ENCODE measurements at regions not wholly inside any gene's neighbourhood (a gene's known extent, or its start where the extent isn't known, plus 50 kb on each side); places are given as distances from the start of the nearest gene placed in this dataset.

GRCh38 chr6:147700436-147701209 is 192.1 kb downstream of the SAMD5 start:
- CTCF ChIA-PET (ENCODE audit: partially characterized antibody): interaction anchor here (1.0 kb wide), 1 partner anchor 30 kb away, joined by 3 read pairs; no protein-coding TSS in a partner anchor
- H3K36me3 ChIP-seq (ENCODE audit: control insufficient read depth in 2 of 4, insufficient read depth in 4 of 4, low read length in 3 of 4): no peaks in the 10 kb centered on the region
- WGBS, 2 experiments (ENCODE audit: extremely low coverage in 1 of 2, insufficient coverage in 1 of 2, insufficient read length in 1 of 2, insufficient replicate concordance in 2 of 2, low coverage in 1 of 2, low lambda C conversion rate in 2 of 2, missing lambda C conversion rate in 1 of 2): 91% methylated on average over 5 of the region's 5 CpGs; no CpG with 5 or more reads in 1 of the 2 experiments
- no peak overlapping the region for H3K23ac ChIP-seq (ENCODE audit: insufficient read length)
- H3K4ac ChIP-seq (replicated peaks; ENCODE audit: insufficient read length, low read depth, low read length): no peak overlapping the region
- no peak overlapping the region for H4K8ac ChIP-seq (ENCODE audit: extremely low read depth, insufficient read depth, low read length)
- peaks cover 0 to 1% of the 10 kb centered on the region in 2 experiments for H4K20me1 ChIP-seq (replicated peaks in 1 of 2; ENCODE audit: control insufficient read depth in 1 of 2, insufficient read depth in 2 of 2, low read length in 2 of 2)
- no peak overlapping the region for H2AFZ ChIP-seq (ENCODE audit: low read length)
- H2BK120ac ChIP-seq (replicated peaks; ENCODE audit: low read depth, low read length): no peak overlapping the region
- H4K91ac ChIP-seq (replicated peaks; ENCODE audit: insufficient read length, low read length): no peak overlapping the region
- H2BK15ac ChIP-seq (ENCODE audit: low read length): no peak overlapping the region
- no peak overlapping the region for H3K56ac ChIP-seq (replicated peaks; ENCODE audit: insufficient read length, low read depth, low read length)
- DNase-seq (ENCODE audit: low read depth in 1 of 2, low spot score in 2 of 2) (no peak), FAIRE-seq (no peak)
- no peaks in the 10 kb centered on the region for H3K9me3 ChIP-seq (ENCODE audit: insufficient read depth in 2 of 2, low read depth in 1 of 2, low read length in 1 of 2)
- no peak overlapping the region for H4K5ac ChIP-seq (ENCODE audit: insufficient read length, low read depth, low read length)
- no peak overlapping the region for H2BK5ac ChIP-seq (ENCODE audit: low read depth, low read length)
- H2BK20ac ChIP-seq (ENCODE audit: low read length): no peak overlapping the region
- H3K4me3 ChIP-seq (ENCODE audit: extremely low read depth in 1 of 4, insufficient read depth in 2 of 4, low read depth in 3 of 4, low read length in 4 of 4): no peak overlapping the region
- POLR2A ChIA-PET (ENCODE audit: partially characterized antibody): no interaction called here
- H3K79me2 ChIP-seq (ENCODE audit: control insufficient read depth in 1 of 2, insufficient read depth in 2 of 2, low read length in 2 of 2): no peaks in the 10 kb centered on the region
- no peak overlapping the region for H3K18ac ChIP-seq (ENCODE audit: extremely low read depth, low read length)
- no peak overlapping the region for H3K14ac ChIP-seq (ENCODE audit: insufficient read length)
- no peak overlapping the region for H3K4me2 ChIP-seq (ENCODE audit: insufficient read depth in 1 of 2, low read depth in 2 of 2, low read length in 2 of 2)
- no peaks in the 10 kb centered on the region for H3K23me2 ChIP-seq (ENCODE audit: low read depth, low read length)
- no peak overlapping the region for H2BK12ac ChIP-seq (ENCODE audit: low read depth, low read length)
- no peaks in the 10 kb centered on the region for H3K27me3 ChIP-seq (replicated peaks in 1 of 4; ENCODE audit: control insufficient read depth in 3 of 4, extremely low read depth in 1 of 4, insufficient read depth in 3 of 4, low read length in 3 of 4)
- no peaks in the 10 kb centered on the region for H3K79me1 ChIP-seq (ENCODE audit: low read depth, low read length)
- H3K4me1 ChIP-seq (replicated peaks in 1 of 4; ENCODE audit: control insufficient read depth in 3 of 4, insufficient read depth in 4 of 4, low read length in 3 of 4): no peaks in the 10 kb centered on the region
- no peak overlapping the region for H2AK5ac ChIP-seq (ENCODE audit: low read depth, low read length)
- TF ChIP-seq JUN (IDR thresholded peaks at IDR 0.05; ENCODE audit: low read depth, low read length): no peak
- TF ChIP-seq, protein P1, sequence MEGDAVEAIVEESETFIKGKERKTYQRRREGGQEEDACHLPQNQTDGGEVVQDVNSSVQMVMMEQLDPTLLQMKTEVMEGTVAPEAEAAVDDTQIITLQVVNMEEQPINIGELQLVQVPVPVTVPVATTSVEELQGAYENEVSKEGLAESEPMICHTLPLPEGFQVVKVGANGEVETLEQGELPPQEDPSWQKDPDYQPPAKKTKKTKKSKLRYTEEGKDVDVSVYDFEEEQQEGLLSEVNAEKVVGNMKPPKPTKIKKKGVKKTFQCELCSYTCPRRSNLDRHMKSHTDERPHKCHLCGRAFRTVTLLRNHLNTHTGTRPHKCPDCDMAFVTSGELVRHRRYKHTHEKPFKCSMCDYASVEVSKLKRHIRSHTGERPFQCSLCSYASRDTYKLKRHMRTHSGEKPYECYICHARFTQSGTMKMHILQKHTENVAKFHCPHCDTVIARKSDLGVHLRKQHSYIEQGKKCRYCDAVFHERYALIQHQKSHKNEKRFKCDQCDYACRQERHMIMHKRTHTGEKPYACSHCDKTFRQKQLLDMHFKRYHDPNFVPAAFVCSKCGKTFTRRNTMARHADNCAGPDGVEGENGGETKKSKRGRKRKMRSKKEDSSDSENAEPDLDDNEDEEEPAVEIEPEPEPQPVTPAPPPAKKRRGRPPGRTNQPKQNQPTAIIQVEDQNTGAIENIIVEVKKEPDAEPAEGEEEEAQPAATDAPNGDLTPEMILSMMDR (IDR thresholded peaks at IDR 0.05; ENCODE audit: control extremely low read depth in 1 of 3, insufficient read depth in 1 of 3, low read depth in 1 of 3, low read length in 3 of 3): no peak
- no peak overlapping the region for H3K9ac ChIP-seq (replicated peaks in 1 of 4; ENCODE audit: extremely low read depth in 1 of 4, low read depth in 3 of 4, low read length in 3 of 4)
- no peak overlapping the region for H3K27ac ChIP-seq (ENCODE audit: low read depth, low read length)

Data from H1 (cell line).